ENCODE measurements at regions not wholly inside any gene's neighbourhood (a gene's known extent, or its start where the extent isn't known, plus 50 kb on each side); places are given as distances from the start of the nearest gene placed in this dataset.

GRCh38 chr6:131443514-131443913 lies 129.5 kb upstream of the ARG1 start:
- TF ChIP-seq CTCF (IDR thresholded peaks at IDR 0.05): no peak
- TF ChIP-seq TCF7L2 (IDR thresholded peaks at IDR 0.05; ENCODE audit: low read depth, low read length): no peak
- TF ChIP-seq REST (IDR thresholded peaks at IDR 0.05; ENCODE audit: insufficient read depth in 1 of 2, low read depth in 2 of 2, low read length in 1 of 2): no peak
- no peak for TF ChIP-seq POLR2AphosphoS5 (IDR thresholded peaks at IDR 0.05; ENCODE audit: low read depth, low read length)
